Mesendoderm (in vitro differentiated cells): ENCODE measurements at regions not wholly inside any gene's neighbourhood (a gene's known extent, or its start where the extent isn't known, plus 50 kb on each side); places are given as distances from the start of the nearest gene placed in this dataset.

ENCODE experiments used
- DNase-seq: peaks from one replicate; pipeline ENCODE4 v3.0.0; 2013
- H2AK5ac ChIP-seq: 2 replicates; pipeline ENCODE4 v1.6.1; 2013; ENCODE audit warnings: low read length, inconsistent platforms
- H2BK120ac ChIP-seq: 2 replicates; pipeline ENCODE4 v1.6.1; 2013; ENCODE audit warnings: low read depth, mild to moderate bottlenecking, low read length, moderate library complexity, mixed read lengths
- H2BK15ac ChIP-seq: replicated peaks from 2 replicates; pipeline ENCODE4 v1.6.1; 2013; ENCODE audit warnings: low read depth, mild to moderate bottlenecking, moderate library complexity
- H2BK5ac ChIP-seq: 2 replicates; pipeline ENCODE4 v1.6.1; 2013; ENCODE audit warnings: low read length, inconsistent platforms
- H3K18ac ChIP-seq: 2 replicates; pipeline ENCODE4 v1.6.1; 2013; ENCODE audit warnings: mild to moderate bottlenecking, low read length, mixed read lengths
- H3K23ac ChIP-seq: one replicate; pipeline ENCODE4 v1.6.1; 2013; ENCODE audit warnings: low read length
- H3K27ac ChIP-seq: 2 replicates; pipeline ENCODE4 v1.5.1; 2013; ENCODE audit warnings: low read depth, mild to moderate bottlenecking, inconsistent platforms, low read length, moderate library complexity
- H3K27me3 ChIP-seq: 2 replicates; pipeline ENCODE4 v1.6.1; 2013; ENCODE audit warnings: low read length, control low read depth, mild to moderate bottlenecking, inconsistent platforms; ENCODE audit not compliant: insufficient read depth, poor library complexity
- H3K36me3 ChIP-seq: 2 replicates; pipeline ENCODE4 v1.6.1; 2013; ENCODE audit warnings: low read length, inconsistent platforms; ENCODE audit not compliant: control insufficient read depth, insufficient read depth
- H3K4ac ChIP-seq: one replicate; pipeline ENCODE4 v1.6.1; 2013; ENCODE audit warnings: low read depth, mild to moderate bottlenecking, low read length, moderate library complexity
- H3K4me1 ChIP-seq: 2 replicates; pipeline ENCODE4 v1.6.1; 2013; ENCODE audit warnings: low read depth, low read length, inconsistent platforms; ENCODE audit not compliant: control insufficient read depth
- H3K4me2 ChIP-seq: 2 replicates; pipeline ENCODE4 v1.6.1; 2013; ENCODE audit warnings: low read length
- H3K4me3 ChIP-seq: 2 replicates; pipeline ENCODE4 v1.5.1; 2013; ENCODE audit warnings: mild to moderate bottlenecking, low read length
- H3K56ac ChIP-seq: one replicate; pipeline ENCODE4 v1.6.1; 2013; ENCODE audit warnings: low read length
- H3K79me1 ChIP-seq: 2 replicates; pipeline ENCODE4 v1.6.1; 2013; ENCODE audit warnings: low read length, inconsistent platforms
- H3K79me2 ChIP-seq: 2 replicates; pipeline ENCODE4 v1.6.1; 2013; ENCODE audit warnings: mild to moderate bottlenecking, low read length; ENCODE audit not compliant: control insufficient read depth, insufficient read depth
- H3K9ac ChIP-seq: 2 replicates; pipeline ENCODE4 v1.6.1; 2013; ENCODE audit warnings: low read length, inconsistent platforms
- H4K5ac ChIP-seq: one replicate; pipeline ENCODE4 v1.6.1; 2013; ENCODE audit warnings: low read length
- H4K8ac ChIP-seq: one replicate; pipeline ENCODE4 v1.6.1; 2013; ENCODE audit warnings: low read depth, mild to moderate bottlenecking, control low read depth, low read length, moderate library complexity
- WGBS: extraction: QIAGEN DNeasy Blood & Tissue Kit; methylation state at CpG from one replicate; pipeline ENCODE4 v1.1.7; 2013; ENCODE audit warnings: low lambda C conversion rate, missing lambda C conversion rate; ENCODE audit not compliant: insufficient coverage; ENCODE audit errors: extremely low coverage; 5-methylcytosine and 5-hydroxymethylcytosine counted together

DNA sequence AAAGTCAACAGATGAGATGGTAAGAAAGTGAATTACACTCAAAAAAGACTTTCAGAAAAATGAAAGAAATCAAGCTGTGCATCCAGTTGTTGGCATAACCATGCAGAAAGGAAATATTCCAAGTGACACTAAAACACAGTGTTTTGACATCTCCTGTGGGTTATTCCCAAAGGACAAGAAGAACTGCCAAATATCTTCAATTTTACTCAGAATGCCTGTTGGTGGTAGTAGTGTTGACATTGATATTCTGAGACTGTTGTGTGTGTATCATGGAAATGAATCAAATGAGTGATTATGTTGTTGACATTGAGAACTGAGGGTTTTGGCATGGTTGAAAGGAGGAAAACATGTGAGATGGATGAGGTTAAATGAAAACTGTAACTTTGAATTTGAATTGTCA, 196.9 kb downstream of the SH2D4B start:
- peak overlapping the region; percentile 89 for H2BK120ac ChIP-seq
- no peaks in the 10 kb centered on the region for H3K79me2 ChIP-seq
- no peak overlapping the region for H3K56ac ChIP-seq
- no peak overlapping the region for H2BK5ac ChIP-seq
- DNase-seq: no peak
- no peak overlapping the region for H4K8ac ChIP-seq
- H3K36me3 ChIP-seq: no peaks in the 10 kb centered on the region
- no peak overlapping the region for H3K23ac ChIP-seq
- H4K5ac ChIP-seq: no peak overlapping the region
- H3K18ac ChIP-seq: no peak overlapping the region
- no peak overlapping the region for H3K27ac ChIP-seq
- no peaks in the 10 kb centered on the region for H3K27me3 ChIP-seq
- H2AK5ac ChIP-seq: no peak overlapping the region
- H3K9ac ChIP-seq: no peak overlapping the region
- H2BK15ac ChIP-seq: no peak overlapping the region
- no peak overlapping the region for H3K4me3 ChIP-seq
- no peaks in the 10 kb centered on the region for H3K79me1 ChIP-seq
- H3K4me2 ChIP-seq: no peak overlapping the region
- H3K4ac ChIP-seq: no peak overlapping the region
- H3K4me1 ChIP-seq: peaks cover 6% of the 10 kb centered on the region

DNA sequence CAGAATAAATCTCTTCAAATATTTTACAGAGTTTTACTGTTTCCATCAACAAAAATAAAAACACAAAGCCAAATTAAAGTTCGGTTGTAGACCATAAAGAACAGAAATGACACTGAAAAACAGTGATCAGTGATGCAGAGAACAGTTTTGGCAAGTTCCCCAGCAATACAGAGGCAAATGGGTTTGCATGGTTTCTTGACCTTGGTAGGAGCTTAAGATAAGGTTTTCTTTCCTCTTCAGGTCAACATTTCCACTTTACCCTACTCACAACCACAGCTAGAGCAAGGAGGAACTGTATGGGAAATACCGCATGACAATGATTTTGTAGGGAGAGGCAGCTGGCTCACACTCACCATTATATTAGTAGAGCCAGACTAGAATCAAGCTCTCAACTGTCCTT, 199.5 kb downstream of the SH2D4B start:
- Histone ChIP-seq H3K79me1 (no peaks in the 10 kb centered on the region), H2BK5ac (peak overlapping the region; percentile 93), H3K4ac (peak overlapping the region; percentile 81), H3K27me3 (no peaks in the 10 kb centered on the region), H4K8ac (no peak overlapping the region), H3K36me3 (no peaks in the 10 kb centered on the region), H2AK5ac (no peak overlapping the region), H3K23ac (no peak overlapping the region), H2BK120ac (peak overlapping the region; percentile 98), H3K4me3 (no peak overlapping the region), H4K5ac (no peak overlapping the region), H3K9ac (no peak overlapping the region), H2BK15ac (peak overlapping the region; percentile 94), H3K4me2 (no peak overlapping the region), H3K79me2 (no peaks in the 10 kb centered on the region), H3K56ac (peak overlapping the region; percentile 66), H3K27ac (peak overlapping the region; percentile 90), H3K18ac (peak overlapping the region; percentile 95), H3K4me1 (peaks cover 6% of the 10 kb centered on the region)
- DNase-seq: peak; percentile 54
- WGBS: no CpG with 5 or more reads among the region's 2 CpGs

DNA sequence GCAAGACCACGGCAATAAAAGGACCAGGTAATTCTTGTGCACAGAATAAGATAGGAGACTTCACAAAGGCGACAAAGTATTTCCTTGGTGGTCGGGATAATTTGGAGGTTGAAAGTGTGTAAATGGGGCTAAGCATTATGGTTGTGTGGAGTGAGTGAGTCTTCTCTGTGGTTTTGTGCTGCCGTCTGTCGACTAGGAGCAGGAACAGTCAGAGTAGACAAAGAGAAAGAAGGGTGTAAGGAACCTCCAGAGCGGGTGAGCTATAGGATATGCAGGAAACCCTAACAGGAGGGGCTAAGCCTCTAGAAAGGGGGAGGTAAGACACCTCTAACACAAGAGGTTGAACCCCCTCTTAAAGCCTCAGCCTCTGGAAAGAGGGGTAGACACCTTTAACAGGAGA, 201.6 kb downstream of the SH2D4B start:
- Histone ChIP-seq H3K23ac (no peak overlapping the region), H2BK5ac (peak overlapping the region; percentile 36), H3K4ac (peak overlapping the region; percentile 88), H2AK5ac (peak overlapping the region; percentile 40), H3K56ac (peak overlapping the region; percentile 81), H3K4me1 (peaks cover 6% of the 10 kb centered on the region), H2BK120ac (peak overlapping the region; percentile 99), H3K27me3 (no peaks in the 10 kb centered on the region), H2BK15ac (peak overlapping the region; percentile 86), H3K9ac (peak overlapping the region; percentile 62), H3K27ac (peak overlapping the region; percentile 86), H3K4me3 (peak overlapping the region; percentile 15), H3K4me2 (peak overlapping the region; percentile 24), H3K18ac (peak overlapping the region; percentile 92), H3K79me1 (no peaks in the 10 kb centered on the region), H3K79me2 (no peaks in the 10 kb centered on the region), H3K36me3 (no peaks in the 10 kb centered on the region), H4K5ac (peak overlapping the region; percentile 33), H4K8ac (no peak overlapping the region)
- 100% methylated on average over 1 of the region's 6 CpGs for WGBS
- no peak for DNase-seq

DNA sequence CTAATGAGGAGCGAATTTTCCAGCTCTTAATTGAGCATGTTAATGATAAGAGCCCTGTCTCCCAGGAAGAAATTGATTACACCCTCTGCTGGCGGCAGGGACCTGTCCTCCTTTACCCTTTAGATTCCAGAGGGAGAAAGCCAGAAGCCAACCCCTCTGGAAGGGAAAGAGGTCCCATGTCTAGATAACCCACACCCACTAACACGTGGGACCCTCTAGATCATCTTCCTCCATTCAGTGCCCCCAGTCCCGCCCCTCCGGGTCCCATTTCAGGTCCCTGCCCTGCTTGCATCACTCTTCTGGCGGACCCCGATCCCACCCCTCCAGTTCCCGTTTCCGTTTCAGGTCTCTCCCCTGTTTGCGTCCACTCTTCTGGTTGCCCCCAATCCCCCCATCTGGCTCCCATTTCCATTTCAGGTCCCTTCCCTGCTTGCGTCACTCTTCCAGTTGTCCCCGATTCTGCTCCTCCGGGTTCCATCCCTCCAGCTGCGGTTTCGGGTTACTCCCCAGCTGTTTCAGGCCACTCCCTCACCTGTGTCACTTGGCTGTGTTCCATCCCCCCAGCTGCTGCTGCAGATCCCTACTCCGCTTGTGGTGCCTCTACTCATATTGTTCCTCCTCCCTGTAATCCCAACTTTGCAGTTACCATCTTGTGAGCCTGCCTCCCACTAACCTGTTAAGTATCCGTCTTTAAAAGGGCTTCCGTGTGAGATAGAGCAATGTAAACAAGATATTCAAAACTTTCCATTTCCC, 202.4 kb downstream of the SH2D4B start:
- no peak overlapping the region for H4K8ac ChIP-seq
- H3K36me3 ChIP-seq: no peaks in the 10 kb centered on the region
- H3K4me1 ChIP-seq: peaks cover 6% of the 10 kb centered on the region
- no peak overlapping the region for H4K5ac ChIP-seq
- H2BK120ac ChIP-seq: no peak overlapping the region
- H3K4me2 ChIP-seq: no peak overlapping the region
- peak; percentile 82 for DNase-seq
- peak overlapping the region; percentile 13 for H3K27ac ChIP-seq
- no peaks in the 10 kb centered on the region for H3K79me1 ChIP-seq
- peak overlapping the region; percentile 35 for H3K56ac ChIP-seq
- H3K9ac ChIP-seq: no peak overlapping the region
- H3K27me3 ChIP-seq: no peaks in the 10 kb centered on the region
- H3K18ac ChIP-seq: no peak overlapping the region
- H3K23ac ChIP-seq: no peak overlapping the region
- H3K79me2 ChIP-seq: no peaks in the 10 kb centered on the region
- peak overlapping the region; percentile 63 for H3K4ac ChIP-seq
- H3K4me3 ChIP-seq: no peak overlapping the region
- no peak overlapping the region for H2BK5ac ChIP-seq
- no CpG with 5 or more reads among the region's 18 CpGs for WGBS
- no peak overlapping the region for H2AK5ac ChIP-seq
- H2BK15ac ChIP-seq: no peak overlapping the region

DNA sequence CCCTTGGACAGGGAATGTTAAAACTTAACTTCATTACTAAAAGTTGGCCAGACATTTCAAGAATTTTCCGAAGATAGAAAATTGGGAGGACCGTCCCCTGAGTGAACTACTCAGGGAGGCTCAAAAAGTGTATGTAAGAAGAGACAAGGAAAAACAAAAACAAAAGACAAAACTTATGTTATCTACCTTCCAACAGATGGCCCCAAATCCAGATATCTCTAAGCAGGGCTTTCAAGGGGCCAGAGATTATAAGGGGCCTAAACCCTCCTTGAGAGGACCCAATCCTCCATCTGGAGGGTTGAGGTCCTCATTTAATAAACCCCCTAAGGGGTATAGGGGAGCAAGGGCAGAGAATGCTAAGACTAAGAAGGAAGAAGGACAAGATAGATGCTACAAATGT, 203.6 kb downstream of the SH2D4B start:
- no peak overlapping the region for H3K56ac ChIP-seq
- H3K27me3 ChIP-seq: no peaks in the 10 kb centered on the region
- H3K4me1 ChIP-seq: peaks cover 6% of the 10 kb centered on the region
- H2BK120ac ChIP-seq: no peak overlapping the region
- H3K4me2 ChIP-seq: no peak overlapping the region
- H3K36me3 ChIP-seq: no peaks in the 10 kb centered on the region
- H2BK5ac ChIP-seq: no peak overlapping the region
- no peak overlapping the region for H4K8ac ChIP-seq
- no peaks in the 10 kb centered on the region for H3K79me1 ChIP-seq
- no peak for DNase-seq
- no peak overlapping the region for H3K27ac ChIP-seq
- H3K9ac ChIP-seq: no peak overlapping the region
- no peak overlapping the region for H2AK5ac ChIP-seq
- H3K4ac ChIP-seq: no peak overlapping the region
- no peaks in the 10 kb centered on the region for H3K79me2 ChIP-seq
- H3K4me3 ChIP-seq: no peak overlapping the region
- H3K18ac ChIP-seq: peak overlapping the region; percentile 30
- H4K5ac ChIP-seq: no peak overlapping the region
- H3K23ac ChIP-seq: no peak overlapping the region
- WGBS: no CpG with 5 or more reads among the region's 2 CpGs
- no peak overlapping the region for H2BK15ac ChIP-seq

DNA sequence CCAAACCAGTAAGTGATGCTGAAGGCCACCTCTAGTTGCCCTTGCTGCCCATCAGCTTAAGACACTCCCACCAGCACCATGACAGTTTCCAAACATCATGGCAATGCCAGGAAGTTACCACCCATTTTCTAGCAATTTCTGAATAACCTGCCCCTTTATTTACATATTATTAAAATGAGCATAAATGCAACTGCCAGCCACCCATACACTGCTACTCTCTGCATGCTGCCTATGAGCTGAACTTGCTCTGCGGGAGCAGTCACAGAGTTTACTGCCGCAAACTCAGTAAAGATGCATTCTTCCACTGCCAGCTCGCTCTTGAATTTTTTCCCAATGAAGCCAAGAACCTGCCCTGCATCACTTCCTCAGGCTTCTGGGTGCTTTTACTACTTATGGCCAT, 212.6 kb downstream of the SH2D4B start:
- H3K4ac ChIP-seq: no peak overlapping the region
- no peak overlapping the region for H3K56ac ChIP-seq
- no peak overlapping the region for H3K9ac ChIP-seq

More for the DNA sequence above, 212.6 kb downstream of the SH2D4B start:
- Histone ChIP-seq H4K5ac (no peak overlapping the region), H3K27ac (no peak overlapping the region), H3K36me3 (no peaks in the 10 kb centered on the region), H3K23ac (no peak overlapping the region), H3K4me2 (no peak overlapping the region), H3K79me2 (no peaks in the 10 kb centered on the region), H4K8ac (no peak overlapping the region), H2BK15ac (no peak overlapping the region), H3K18ac (no peak overlapping the region), H3K79me1 (no peaks in the 10 kb centered on the region), H3K27me3 (no peaks in the 10 kb centered on the region), H3K4me3 (no peak overlapping the region), H2BK5ac (no peak overlapping the region), H3K4me1 (no peaks in the 10 kb centered on the region), H2AK5ac (no peak overlapping the region), H2BK120ac (no peak overlapping the region)
- no CpG with 5 or more reads among the region's 3 CpGs for WGBS
- DNase-seq: no peak
